ENCODE measurements at regions not wholly inside any gene's neighbourhood (a gene's known extent, or its start where the extent isn't known, plus 50 kb on each side); places are given as distances from the start of the nearest gene placed in this dataset.
"Not testable (repeated sequence)": the region's sequence is repeated elsewhere in the genome, so short reads cannot be mapped to it uniquely, and the experiment has no call there.

GRCh38 chr7:150096213-150096994, 222.6 kb downstream of the ATP6V0E2 start:
- not testable (repeated sequence) for DNase-seq (ENCODE audit: extremely low read depth, low read depth)

DNA sequence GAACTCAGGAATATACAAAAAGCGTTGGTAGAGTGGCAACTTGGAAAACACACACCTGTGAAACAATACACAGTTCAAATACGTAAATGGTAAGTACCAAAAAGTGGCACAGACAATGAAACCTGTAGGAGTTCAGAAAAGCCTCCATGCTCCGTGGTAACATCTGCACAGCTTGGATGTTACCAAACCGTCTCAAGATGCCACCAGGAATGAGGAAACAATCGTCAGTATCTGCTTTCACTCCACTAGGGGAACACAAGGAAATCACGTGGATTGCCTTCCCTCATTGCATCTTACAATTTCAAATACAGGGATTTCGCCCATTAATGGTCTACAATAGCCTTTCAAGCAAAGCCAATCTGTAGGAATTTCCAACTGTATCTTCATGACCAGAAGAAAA, 224.6 kb upstream of the LRRC61 start:
- DNase-seq (ENCODE audit: extremely low read depth, low read depth), result not testable (repeated sequence)

- DNase-seq (ENCODE audit: extremely low read depth, low read depth), result not testable (repeated sequence)
Observed at GRCh38 chr7:150101282-150101681, 221.9 kb upstream of the LRRC61 start.

GRCh38 chr7:150107283-150107682, 215.9 kb upstream of the LRRC61 start:
- DNase-seq (ENCODE audit: extremely low read depth, low read depth), result not testable (repeated sequence)

DNA sequence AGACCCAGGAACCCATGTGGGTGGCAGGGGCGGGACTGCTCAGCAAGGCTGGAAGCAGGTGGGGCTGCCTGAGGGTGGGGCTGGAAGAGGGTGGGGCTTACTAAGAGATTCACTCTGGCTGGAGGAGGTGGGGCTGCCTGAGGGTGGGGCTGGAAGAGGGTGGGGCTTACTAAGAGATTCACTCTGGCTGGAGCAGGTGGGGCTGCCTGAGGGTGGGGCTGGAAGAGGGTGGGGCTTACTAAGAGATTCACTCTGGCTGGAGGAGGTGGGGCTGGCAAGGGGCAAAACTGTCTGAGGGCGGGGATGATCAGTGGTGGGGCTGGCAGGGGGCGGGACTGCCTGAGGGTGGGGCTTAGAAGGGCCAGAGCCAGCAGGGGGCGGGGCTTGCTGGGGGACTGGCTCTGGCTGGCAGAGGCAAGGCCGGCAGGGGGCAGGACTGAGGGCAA, 212.8 kb upstream of the LRRC61 start:
- DNase-seq (ENCODE audit: extremely low read depth, low read depth), result not testable (repeated sequence)

- DNase-seq (ENCODE audit: extremely low read depth, low read depth), result not testable (repeated sequence)
Observed at GRCh38 chr7:150110882-150111281, 212.3 kb upstream of the LRRC61 start.

GRCh38 chr7:150111373-150112139, 211.6 kb upstream of the LRRC61 start:
- not testable (repeated sequence) for DNase-seq (ENCODE audit: extremely low read depth, low read depth)

DNA sequence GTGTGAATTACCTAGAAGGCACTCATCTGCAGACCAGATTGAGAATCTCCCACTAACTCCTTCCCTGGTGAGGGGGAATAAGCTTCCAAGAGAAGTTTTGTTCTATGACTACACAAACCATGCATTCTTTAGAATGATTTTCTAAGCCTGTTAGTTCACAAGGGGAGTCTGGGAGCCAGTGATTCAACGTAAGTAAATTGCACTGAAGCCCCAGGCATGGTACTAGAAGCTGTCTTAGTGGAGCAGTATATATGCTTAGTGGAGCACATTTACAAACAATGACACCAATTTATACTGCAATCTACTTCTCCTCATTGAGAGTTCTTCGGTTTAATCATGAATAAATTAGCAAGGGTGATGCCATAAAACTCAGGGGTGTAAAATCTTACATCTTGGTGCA, 209.9 kb upstream of the LRRC61 start:
- DNase-seq (ENCODE audit: extremely low read depth, low read depth), result not testable (repeated sequence)

GRCh38 chr7:150114591-150114990, 208.6 kb upstream of the LRRC61 start:
- DNase-seq (ENCODE audit: extremely low read depth, low read depth), result not testable (repeated sequence)

DNA sequence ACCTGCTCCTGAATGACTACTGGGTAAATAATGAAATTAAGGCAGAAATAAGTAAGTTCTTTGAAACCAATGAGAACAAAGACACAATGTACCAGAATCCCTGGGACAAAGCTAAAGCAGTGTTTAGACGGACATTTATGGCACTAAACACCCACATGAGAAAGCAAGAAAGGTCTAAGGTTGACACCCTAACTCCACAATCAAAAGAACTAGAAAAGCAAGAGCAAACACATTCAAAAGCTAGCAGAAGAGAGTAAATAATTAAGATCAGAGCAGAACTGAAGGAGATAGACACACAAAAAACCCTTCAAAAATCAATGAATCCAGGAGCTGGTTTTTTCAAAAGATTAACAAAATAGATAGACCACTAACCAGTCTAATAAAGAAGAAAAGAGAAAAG, 203.2 kb upstream of the LRRC61 start:
- DNase-seq (ENCODE audit: extremely low read depth, low read depth), result not testable (repeated sequence)

DNA sequence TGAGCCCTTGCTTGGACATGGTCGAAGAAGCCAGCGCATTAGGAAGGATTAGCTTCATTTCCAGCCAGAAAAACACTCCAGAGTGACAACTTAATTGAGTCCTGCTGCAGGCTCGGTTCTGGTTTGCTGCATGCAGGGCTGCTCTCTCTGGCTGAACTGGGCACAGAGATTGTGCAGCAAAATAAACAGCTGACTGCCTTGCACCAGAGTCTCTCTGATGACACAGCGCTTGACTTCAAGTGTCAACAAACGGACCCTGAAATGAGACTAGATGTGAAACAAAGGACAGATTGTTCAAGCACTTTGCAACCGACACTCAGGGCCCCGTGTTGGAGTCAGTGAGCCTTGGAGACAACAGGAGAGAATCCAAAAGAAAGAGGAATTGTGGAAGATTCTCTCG, 197.3 kb upstream of the LRRC61 start:
- DNase-seq (ENCODE audit: extremely low read depth, low read depth), result not testable (repeated sequence)

GRCh38 chr7:150134451-150134850, 188.7 kb upstream of the LRRC61 start:
- not testable (repeated sequence) for DNase-seq (ENCODE audit: extremely low read depth, low read depth)

DNA sequence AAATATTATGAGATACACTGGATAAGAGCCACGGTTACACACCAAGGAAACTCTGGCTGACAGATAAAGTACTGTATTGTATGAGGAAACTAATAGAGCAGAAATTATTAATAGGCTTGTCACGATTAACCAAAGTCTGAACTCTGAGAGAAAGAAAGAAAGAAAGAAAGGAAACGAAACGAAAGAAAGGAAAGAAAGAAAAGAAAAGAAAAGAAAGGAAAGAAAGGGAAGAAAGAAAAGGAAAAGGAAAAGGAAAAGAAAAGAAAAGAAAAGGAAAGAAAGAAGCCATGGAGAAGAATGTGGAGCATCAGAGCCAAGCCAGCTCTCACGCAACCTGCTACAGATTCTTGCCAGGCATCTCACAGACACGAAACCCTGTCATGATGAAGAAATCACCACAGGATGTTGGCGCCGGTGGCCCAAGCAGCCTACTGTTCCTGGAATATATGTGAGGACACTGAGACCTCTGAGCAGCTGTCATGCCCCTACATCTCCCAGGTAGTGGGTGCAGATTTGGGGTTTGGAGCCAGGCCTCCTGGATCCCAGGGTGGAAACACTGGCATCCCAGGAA, 187.4 kb upstream of the LRRC61 start:
- not testable (repeated sequence) for DNase-seq (ENCODE audit: extremely low read depth, low read depth)

DNA sequence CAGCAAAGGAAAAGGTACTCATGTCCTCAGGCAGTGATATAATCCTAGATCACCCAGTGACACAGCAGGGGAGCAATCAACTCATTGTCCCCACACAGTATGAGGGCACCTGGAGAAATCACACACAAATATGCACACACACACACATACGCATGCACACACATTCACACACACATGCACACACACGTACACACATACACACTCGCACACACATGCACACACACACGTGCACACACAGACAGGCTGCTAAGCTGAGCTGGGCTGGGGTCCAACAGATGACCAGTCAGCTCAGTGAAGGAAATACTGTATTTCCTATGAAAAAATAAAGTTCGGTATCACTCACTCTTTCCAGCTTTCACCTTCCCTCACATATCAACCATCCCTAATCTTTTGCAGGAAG, 183.3 kb upstream of the LRRC61 start:
- not testable (repeated sequence) for DNase-seq (ENCODE audit: extremely low read depth, low read depth)

GRCh38 chr7:150141525-150142345, 181.4 kb upstream of the LRRC61 start:
- DNase-seq (ENCODE audit: extremely low read depth, low read depth), result not testable (repeated sequence)

DNA sequence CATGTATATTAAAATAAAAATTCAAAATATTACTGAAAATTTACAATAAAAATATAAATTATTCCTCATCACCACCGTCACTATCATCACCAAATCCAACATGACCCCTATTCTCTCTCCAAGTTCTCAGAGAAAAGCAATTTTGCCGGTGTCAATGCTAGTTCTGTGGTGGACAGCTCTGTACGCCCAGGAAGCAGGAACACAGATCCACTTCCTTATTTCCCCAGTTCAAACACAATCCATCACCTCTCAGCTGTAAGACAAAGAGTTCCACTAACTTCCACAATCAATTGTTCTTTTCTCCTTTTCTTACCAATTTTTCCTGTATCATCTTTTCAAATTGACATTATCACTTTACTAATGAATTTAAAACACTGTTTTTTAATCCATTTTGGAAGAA, 177.0 kb upstream of the LRRC61 start:
- not testable (repeated sequence) for DNase-seq (ENCODE audit: extremely low read depth, low read depth)

DNA sequence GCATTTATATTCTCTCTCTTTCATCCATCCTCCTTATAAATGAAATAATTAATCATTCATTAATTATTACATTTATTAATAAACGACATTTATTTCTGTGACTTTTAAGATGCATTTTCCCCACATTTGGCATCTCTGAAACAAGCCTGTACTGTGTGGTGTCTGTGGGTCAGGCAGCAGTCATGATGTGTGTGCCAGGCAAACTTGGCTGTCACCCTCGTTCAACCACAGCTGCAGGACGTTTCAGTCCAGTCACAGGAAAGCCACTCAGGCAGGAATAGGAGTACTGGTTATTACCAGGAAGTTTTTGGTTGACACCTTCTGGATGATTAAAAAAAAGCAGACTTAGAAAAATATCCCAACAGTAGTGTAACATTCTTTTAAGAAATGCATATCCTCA, 175.6 kb upstream of the LRRC61 start:
- DNase-seq (ENCODE audit: extremely low read depth, low read depth), result not testable (repeated sequence)

DNA sequence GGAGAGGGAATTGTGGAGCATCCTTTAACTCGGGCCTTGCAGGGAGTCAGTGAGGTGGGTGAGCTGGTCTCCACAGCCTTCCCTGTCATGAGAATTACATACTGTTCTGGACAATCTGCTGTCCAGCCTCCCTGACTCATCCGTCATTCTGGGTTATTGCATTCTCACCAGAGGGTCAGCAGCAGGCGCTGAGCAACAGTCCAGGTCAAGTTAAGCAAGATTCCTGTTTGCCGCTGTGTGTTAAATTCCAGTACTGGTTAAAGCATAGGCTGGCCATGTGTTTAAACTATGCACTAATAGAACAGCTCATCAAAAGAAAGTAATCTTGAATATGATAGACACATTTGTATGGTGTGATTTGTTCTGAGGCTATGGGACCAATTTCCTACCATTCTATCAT, 167.1 kb upstream of the LRRC61 start:
- DNase-seq (ENCODE audit: extremely low read depth, low read depth), result not testable (repeated sequence)

- DNase-seq (ENCODE audit: extremely low read depth, low read depth), result not testable (repeated sequence)
Observed at GRCh38 chr7:150158696-150159095, 164.5 kb upstream of the LRRC61 start.

DNA sequence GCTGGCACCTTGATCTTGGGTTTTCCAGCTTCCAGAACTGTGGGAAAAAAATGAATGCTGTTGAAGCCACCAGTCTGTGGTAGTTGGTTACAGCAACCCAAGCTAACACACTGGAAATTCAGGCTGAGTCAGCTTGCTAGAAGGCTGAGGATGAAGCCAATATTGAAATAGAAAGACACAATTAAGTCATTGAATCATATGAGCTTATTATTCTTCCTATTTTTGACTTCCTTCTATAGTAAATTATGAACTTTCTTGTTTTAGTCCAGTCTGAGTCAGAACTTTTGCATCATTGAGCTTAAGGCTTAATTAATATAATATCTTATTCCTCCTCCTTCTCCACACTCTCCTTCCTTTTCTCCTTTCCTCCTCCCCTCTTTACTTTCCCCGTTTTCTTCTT, 153.6 kb upstream of the LRRC61 start:
- DNase-seq (ENCODE audit: extremely low read depth, low read depth), result not testable (repeated sequence)

All from NCI-H460 (cell line).